ENCODE measurements at regions not wholly inside any gene's neighbourhood (a gene's known extent, or its start where the extent isn't known, plus 50 kb on each side); places are given as distances from the start of the nearest gene placed in this dataset.
A peak's percentile ranks its signal among the peaks of the same experiment; 100 is the strongest.

- Histone ChIP-seq H3K36me3 (no peaks in the 10 kb centered on the region), H3K4me1 (peaks cover 0 to 3% (median 0%) of the 10 kb centered on the region in 4 donors), H3K27me3 (no peaks in the 10 kb centered on the region), H3K4me3 (no peak overlapping the region), H3K9me3 (no peaks in the 10 kb centered on the region), H3K27ac (no peak overlapping the region)
- in situ Hi-C loops (cut with MboI; ENCODE audit: low pct_ligation_motif_present in 1 of 4, low pct_unique_long_range_greater_than_20kb in 1 of 4, low sequenced_read_pairs in 3 of 4) (no loop called here), intact Hi-C loops (cut with DNase I; ENCODE audit: low total_unique reads) (no loop called here)
- DNase-seq, result no peak
- TF ChIP-seq EP300 (IDR thresholded peaks at IDR 0.05; ENCODE audit: low read depth) (no peak), POLR2A (IDR thresholded peaks at IDR 0.05) (no peak), CTCF (IDR thresholded peaks at IDR 0.05) (no peak), POLR2AphosphoS5 (IDR thresholded peaks at IDR 0.05) (no peak)
Observed at GRCh38 chr5:53416144-53416738, 64.2 kb upstream of the FST start.

GRCh38 chr5:53418409-53418808, 62.0 kb upstream of the FST start:
- Histone ChIP-seq H3K36me3 (no peaks in the 10 kb centered on the region), H3K27ac (peak overlapping the region in 1 of 4 donors; percentile 9), H3K27me3 (no peaks in the 10 kb centered on the region), H3K4me1 (no peaks in the 10 kb centered on the region), H3K9me3 (no peaks in the 10 kb centered on the region), H3K4me3 (no peak overlapping the region)
- TF ChIP-seq CTCF (IDR thresholded peaks at IDR 0.05), result no peak
- TF ChIP-seq POLR2A (IDR thresholded peaks at IDR 0.05), result no peak
- TF ChIP-seq POLR2AphosphoS5 (IDR thresholded peaks at IDR 0.05), result no peak
- TF ChIP-seq EP300 (IDR thresholded peaks at IDR 0.05; ENCODE audit: low read depth), result no peak
- no peak for DNase-seq
- in situ Hi-C loops (cut with MboI; ENCODE audit: low pct_ligation_motif_present in 1 of 4, low pct_unique_long_range_greater_than_20kb in 1 of 4, low sequenced_read_pairs in 3 of 4), result no loop called here
- intact Hi-C loops (cut with DNase I; ENCODE audit: low total_unique reads), result no loop called here
- WGBS, 2 donors (ENCODE audit: low coverage in 1 of 2), result 73 to 76% methylated on average over 4 of the region's 4 CpGs

- H3K9me3 ChIP-seq, result no peaks in the 10 kb centered on the region
- DNase-seq, result no peak
- no peak overlapping the region for H3K4me3 ChIP-seq
- peak overlapping the region in 1 of 4 donors; percentile 39 for H3K27ac ChIP-seq
- no peaks in the 10 kb centered on the region for H3K36me3 ChIP-seq
- no peak for TF ChIP-seq POLR2A (IDR thresholded peaks at IDR 0.05)
- TF ChIP-seq EP300 (IDR thresholded peaks at IDR 0.05; ENCODE audit: low read depth), result no peak
- peak in 1 of 3 donors; percentile 32 for TF ChIP-seq POLR2AphosphoS5 (IDR thresholded peaks at IDR 0.05)
- TF ChIP-seq CTCF (IDR thresholded peaks at IDR 0.05), result no peak
- in situ Hi-C loops (cut with MboI; ENCODE audit: low pct_ligation_motif_present in 1 of 4, low pct_unique_long_range_greater_than_20kb in 1 of 4, low sequenced_read_pairs in 3 of 4) (no loop called here), intact Hi-C loops (cut with DNase I; ENCODE audit: low total_unique reads) (no loop called here)
- H3K4me1 ChIP-seq, result no peaks in the 10 kb centered on the region
- WGBS, 2 donors (ENCODE audit: low coverage in 1 of 2), result 73 to 76% methylated on average over 5 of the region's 5 CpGs
- no peaks in the 10 kb centered on the region for H3K27me3 ChIP-seq
Observed at GRCh38 chr5:53418826-53419658, 61.4 kb upstream of the FST start.

- no peak overlapping the region for H3K4me3 ChIP-seq
- H3K4me1 ChIP-seq, result no peaks in the 10 kb centered on the region
- H3K36me3 ChIP-seq, result no peaks in the 10 kb centered on the region
- TF ChIP-seq POLR2AphosphoS5 (IDR thresholded peaks at IDR 0.05) (no peak), CTCF (IDR thresholded peaks at IDR 0.05) (no peak), EP300 (IDR thresholded peaks at IDR 0.05; ENCODE audit: low read depth) (no peak), POLR2A (IDR thresholded peaks at IDR 0.05) (no peak)
- intact Hi-C loops (cut with DNase I; ENCODE audit: low total_unique reads) (no loop called here), in situ Hi-C loops (cut with MboI; ENCODE audit: low pct_ligation_motif_present in 1 of 4, low pct_unique_long_range_greater_than_20kb in 1 of 4, low sequenced_read_pairs in 3 of 4) (no loop called here)
- no peaks in the 10 kb centered on the region for H3K9me3 ChIP-seq
- no peak overlapping the region for H3K27ac ChIP-seq
- WGBS, 2 donors (ENCODE audit: low coverage in 1 of 2), result 60% methylated on average over 2 to 3 of the region's 3 CpGs
- H3K27me3 ChIP-seq, result peaks cover 3% of the 10 kb centered on the region
- DNase-seq, result no peak
Observed at GRCh38 chr5:53422539-53422938, 57.9 kb upstream of the FST start.
